DOHH2 (cell line): ENCODE measurements at regions not wholly inside any gene's neighbourhood (a gene's known extent, or its start where the extent isn't known, plus 50 kb on each side); places are given as distances from the start of the nearest gene placed in this dataset.

Source experiments
- H3F3A ChIP-seq: fragments of 200-600 bp; sonication (generic), shearing (Covaris generic); 2 replicates; pipeline ENCODE4 v1.6.0; 2016; ENCODE audit warnings: antibody characterized with exemption, mild to moderate bottlenecking; ENCODE audit not compliant: control insufficient read depth, insufficient read depth
- H3K27ac ChIP-seq: fragments of 200-600 bp; sonication (generic); 2 replicates; pipeline ENCODE4 v1.5.1; 2014; ENCODE audit warnings: low read depth, mild to moderate bottlenecking, low read length, moderate library complexity
- H3K27me3 ChIP-seq: fragments of 200-600 bp; sonication (generic); 2 replicates; pipeline ENCODE4 v1.6.1; 2014; ENCODE audit warnings: mild to moderate bottlenecking, low read length, mixed read lengths; ENCODE audit not compliant: control insufficient read depth
- H3K36me3 ChIP-seq: fragments of 200-600 bp; sonication (generic); 2 replicates; pipeline ENCODE4 v1.6.1; 2014; ENCODE audit warnings: mild to moderate bottlenecking, low read length, moderate library complexity, mixed read lengths; ENCODE audit not compliant: control insufficient read depth
- H3K4me1 ChIP-seq: fragments of 200-600 bp; sonication (generic); 2 replicates; pipeline ENCODE4 v1.6.1; 2014; ENCODE audit warnings: mild to moderate bottlenecking, low read length, mixed read lengths; ENCODE audit not compliant: control insufficient read depth
- H3K4me2 ChIP-seq: fragments of 200-600 bp; sonication (generic); 2 replicates; pipeline ENCODE4 v1.6.0; 2014; ENCODE audit warnings: mild to moderate bottlenecking, low read length, moderate library complexity
- H3K4me3 ChIP-seq: fragments of 200-600 bp; sonication (generic); 2 replicates; pipeline ENCODE4 v1.5.1; 2014; ENCODE audit warnings: mild to moderate bottlenecking, low read length, mixed read lengths
- H3K79me2 ChIP-seq: fragments of 200-600 bp; sonication (generic); 2 replicates; pipeline ENCODE4 v1.6.1; 2014; ENCODE audit warnings: mild to moderate bottlenecking, low read length, mixed read lengths; ENCODE audit not compliant: control insufficient read depth
- H3K9me2 ChIP-seq: fragments of 200-600 bp; sonication (generic); replicated peaks from 2 replicates; pipeline ENCODE4 v1.6.1; 2014; ENCODE audit warnings: mild to moderate bottlenecking, low read length, mixed read lengths; ENCODE audit not compliant: control insufficient read depth
- H3K9me3 ChIP-seq: fragments of 200-600 bp; sonication (generic); 2 replicates; pipeline ENCODE4 v1.6.1; 2014; ENCODE audit warnings: antibody characterized with exemption, low read length, mixed read lengths; ENCODE audit not compliant: control insufficient read depth, insufficient read depth
- H4K20me1 ChIP-seq: fragments of 200-600 bp; sonication (generic); 2 replicates; pipeline ENCODE4 v1.6.0; 2014; ENCODE audit warnings: low read depth, mild to moderate bottlenecking, antibody characterized with exemption, low read length, moderate library complexity; ENCODE audit not compliant: control insufficient read depth, insufficient read depth
- EZH2phosphoT487 ChIP-seq: fragments of 200-600 bp; sonication (generic); IDR thresholded peaks from 2 replicates; pipeline ENCODE4 v1.6.1; 2017; ENCODE audit warnings: borderline replicate concordance, mild to moderate bottlenecking, antibody characterized with exemption, low read length, moderate library complexity, mixed read lengths
- TF ChIP-seq, protein P1 (sequence below): fragments of 200-600 bp; sonication (generic); IDR thresholded peaks from one replicate; pipeline ENCODE4 v1.5.1; 2014; ENCODE audit warnings: antibody characterized with exemption, mild to moderate bottlenecking, low read depth, low read length; ENCODE audit not compliant: poor library complexity, severe bottlenecking

DNA sequence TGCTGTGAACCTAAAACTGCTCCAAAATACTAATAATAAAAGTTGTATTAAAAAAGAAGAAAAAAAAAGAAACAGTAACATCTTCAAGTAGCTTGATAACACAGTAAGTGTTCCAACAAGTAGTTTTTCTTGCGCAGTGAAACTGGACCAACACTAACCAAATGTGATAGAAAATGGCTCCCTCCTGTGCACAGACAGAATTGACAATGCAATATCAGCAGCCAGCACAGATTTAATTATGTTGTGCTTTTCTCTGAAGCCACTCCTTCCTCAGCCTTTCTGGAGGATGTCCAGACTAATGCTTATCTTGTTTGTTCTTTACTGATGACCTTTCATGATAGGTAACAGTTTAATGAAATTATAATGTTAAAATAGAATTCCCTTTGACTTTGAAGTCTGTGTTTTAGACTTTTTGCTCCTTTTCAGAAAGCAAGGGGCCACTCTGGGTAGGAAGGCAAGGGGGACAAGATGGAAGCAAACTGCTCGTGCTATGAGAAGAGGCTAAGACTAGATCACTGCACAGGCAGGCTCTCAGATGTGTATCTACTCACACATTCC is 147.1 kb upstream of the RPL34 start:
- TF ChIP-seq EZH2phosphoT487, result no peak
- TF ChIP-seq, protein P1, sequence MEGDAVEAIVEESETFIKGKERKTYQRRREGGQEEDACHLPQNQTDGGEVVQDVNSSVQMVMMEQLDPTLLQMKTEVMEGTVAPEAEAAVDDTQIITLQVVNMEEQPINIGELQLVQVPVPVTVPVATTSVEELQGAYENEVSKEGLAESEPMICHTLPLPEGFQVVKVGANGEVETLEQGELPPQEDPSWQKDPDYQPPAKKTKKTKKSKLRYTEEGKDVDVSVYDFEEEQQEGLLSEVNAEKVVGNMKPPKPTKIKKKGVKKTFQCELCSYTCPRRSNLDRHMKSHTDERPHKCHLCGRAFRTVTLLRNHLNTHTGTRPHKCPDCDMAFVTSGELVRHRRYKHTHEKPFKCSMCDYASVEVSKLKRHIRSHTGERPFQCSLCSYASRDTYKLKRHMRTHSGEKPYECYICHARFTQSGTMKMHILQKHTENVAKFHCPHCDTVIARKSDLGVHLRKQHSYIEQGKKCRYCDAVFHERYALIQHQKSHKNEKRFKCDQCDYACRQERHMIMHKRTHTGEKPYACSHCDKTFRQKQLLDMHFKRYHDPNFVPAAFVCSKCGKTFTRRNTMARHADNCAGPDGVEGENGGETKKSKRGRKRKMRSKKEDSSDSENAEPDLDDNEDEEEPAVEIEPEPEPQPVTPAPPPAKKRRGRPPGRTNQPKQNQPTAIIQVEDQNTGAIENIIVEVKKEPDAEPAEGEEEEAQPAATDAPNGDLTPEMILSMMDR, result no peak
- Histone ChIP-seq H3K9me3 (no peaks in the 10 kb centered on the region), H3K27ac (no peak overlapping the region), H3K4me1 (no peaks in the 10 kb centered on the region), H4K20me1 (no peaks in the 10 kb centered on the region), H3K79me2 (no peaks in the 10 kb centered on the region), H3K36me3 (no peaks in the 10 kb centered on the region), H3K4me3 (no peak overlapping the region), H3K9me2 (no peaks in the 10 kb centered on the region), H3F3A (no peaks in the 10 kb centered on the region), H3K27me3 (peaks cover 2% of the 10 kb centered on the region; the same call in 1 of the 2 replicates), H3K4me2 (no peak overlapping the region)

DNA sequence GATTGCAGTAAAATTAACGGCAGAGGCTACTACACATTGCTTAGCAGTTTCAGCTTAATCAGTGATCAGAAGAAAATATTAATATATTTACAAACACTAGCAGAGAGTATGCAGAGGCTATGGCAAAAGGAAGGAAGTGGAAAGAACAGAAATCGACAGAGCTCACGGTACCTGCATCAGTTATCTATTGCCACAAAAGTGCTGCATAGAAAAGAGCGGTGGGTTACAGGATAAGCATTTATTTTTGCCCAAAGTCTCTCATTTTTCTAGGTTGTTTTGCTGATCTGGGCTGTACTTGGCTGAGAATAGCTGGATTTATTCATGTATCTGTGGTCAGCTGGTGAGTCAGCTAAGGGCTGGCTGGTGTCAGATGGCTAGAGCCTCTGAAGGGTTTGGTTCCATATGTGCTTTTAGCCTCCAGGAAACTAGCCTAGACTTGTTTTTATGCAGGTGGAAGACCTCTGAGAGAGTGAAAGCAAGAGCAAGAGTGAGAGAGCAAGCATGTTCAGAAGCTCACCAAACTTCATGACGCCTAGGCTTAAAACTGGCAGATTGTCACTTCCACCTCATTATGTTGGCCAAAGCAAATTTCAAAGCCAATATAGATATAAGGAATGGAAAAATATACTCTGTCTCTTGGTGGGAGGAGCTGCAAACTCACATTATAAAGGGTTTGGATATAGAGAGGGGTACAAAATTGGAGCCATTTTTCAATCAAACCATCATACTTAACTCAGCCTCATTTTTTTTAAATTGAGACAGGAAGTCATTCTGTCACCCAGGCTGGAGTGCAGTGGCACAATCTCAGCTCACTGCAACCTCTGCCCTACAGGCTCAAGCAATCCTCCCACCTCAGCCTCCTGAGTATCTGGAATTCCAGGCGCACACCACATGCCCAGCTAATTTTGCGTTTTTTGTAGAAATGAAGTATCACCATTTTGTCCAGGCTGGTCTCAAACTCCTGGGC is 153.2 kb upstream of the RPL34 start:
- no peaks in the 10 kb centered on the region for H3K9me3 ChIP-seq
- H3F3A ChIP-seq, result no peaks in the 10 kb centered on the region
- TF ChIP-seq, protein P1, result no peak
- TF ChIP-seq EZH2phosphoT487, result no peak
- no peaks in the 10 kb centered on the region for H3K79me2 ChIP-seq
- no peaks in the 10 kb centered on the region for H4K20me1 ChIP-seq
- no peaks in the 10 kb centered on the region for H3K36me3 ChIP-seq
- no peak overlapping the region for H3K4me2 ChIP-seq
- H3K27ac ChIP-seq, result no peak overlapping the region
- peaks cover 20% of the 10 kb centered on the region for H3K27me3 ChIP-seq
- H3K9me2 ChIP-seq, result no peaks in the 10 kb centered on the region
- no peaks in the 10 kb centered on the region for H3K4me1 ChIP-seq
- H3K4me3 ChIP-seq, result no peak overlapping the region

DNA sequence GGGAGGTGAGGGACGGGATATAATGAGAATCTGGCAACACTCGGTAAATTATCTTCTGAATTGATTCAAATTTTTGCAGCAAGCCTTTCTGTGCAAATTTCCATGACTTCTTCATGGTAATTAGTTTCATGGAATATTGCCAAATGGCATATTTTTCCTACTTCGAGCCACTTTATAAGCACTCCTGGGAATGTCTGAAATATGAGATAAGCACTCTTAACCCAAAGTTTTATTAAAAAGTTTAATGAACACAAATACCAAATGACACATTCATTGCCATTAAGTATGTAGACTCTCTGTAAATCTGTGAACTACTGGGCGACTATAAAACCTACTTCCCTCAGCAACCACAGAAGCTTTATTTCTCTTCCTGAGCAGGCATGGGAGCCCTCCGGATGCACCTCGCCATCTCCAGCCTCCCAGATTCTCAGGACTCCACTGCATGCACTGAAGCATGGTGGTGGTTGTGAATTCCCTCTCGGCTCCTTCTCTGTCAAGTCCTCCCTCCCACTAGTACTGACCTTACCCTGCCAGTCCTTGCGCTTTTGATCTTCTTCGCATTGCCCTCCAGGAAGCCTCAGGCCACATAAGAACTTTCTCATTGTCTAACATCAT is 154.4 kb upstream of the RPL34 start:
- H4K20me1 ChIP-seq, result no peaks in the 10 kb centered on the region
- no peaks in the 10 kb centered on the region for H3K4me1 ChIP-seq
- H3K27ac ChIP-seq, result no peak overlapping the region
- no peak overlapping the region for H3K4me3 ChIP-seq
- TF ChIP-seq, protein P1, result no peak
- no peak for TF ChIP-seq EZH2phosphoT487
- H3K4me2 ChIP-seq, result no peak overlapping the region
- no peaks in the 10 kb centered on the region for H3K9me2 ChIP-seq
- H3K36me3 ChIP-seq, result no peaks in the 10 kb centered on the region
- peaks cover 22% of the 10 kb centered on the region for H3K27me3 ChIP-seq
- no peaks in the 10 kb centered on the region for H3K9me3 ChIP-seq
- H3K79me2 ChIP-seq, result no peaks in the 10 kb centered on the region
- no peaks in the 10 kb centered on the region for H3F3A ChIP-seq
